BJ (cell line): ENCODE measurements at regions not wholly inside any gene's neighbourhood (a gene's known extent, or its start where the extent isn't known, plus 50 kb on each side); places are given as distances from the start of the nearest gene placed in this dataset.

Experiments used
- CTCF ChIA-PET: fragments of 350-600 bp; formaldehyde crosslinking; extraction: SDS; loops from one replicate; lab custom pipeline; 2021; ENCODE audit warnings: antibody characterized with exemption, inconsistent platforms; lab: Yijun Ruan, JAX
- POLR2A ChIA-PET: fragments of 300-600 bp; sonication (Branson Sonifier 250); formaldehyde crosslinking; extraction: SDS; loops from one replicate; lab custom pipeline; 2021; ENCODE audit warnings: antibody characterized with exemption; lab: Charles Lee
- DNase-seq: peaks from one replicate; pipeline ENCODE4 v3.0.0-alpha.2; 2011; ENCODE audit warnings: low read depth
- H3K27me3 ChIP-seq: 2 replicates; pipeline ENCODE4 v1.6.0; 2011; ENCODE audit warnings: low read length; ENCODE audit not compliant: control insufficient read depth, insufficient read depth
- H3K36me3 ChIP-seq: 2 replicates; pipeline ENCODE4 v1.5.1; 2011; ENCODE audit warnings: low read length; ENCODE audit not compliant: control insufficient read depth, insufficient read depth
- H3K4me3 ChIP-seq: 2 replicates; pipeline ENCODE4 v1.5.1; 2011; ENCODE audit warnings: low read depth, mild to moderate bottlenecking, control low read depth, low read length
- CTCF ChIP-seq: IDR thresholded peaks from 2 replicates; pipeline ENCODE4 v1.5.1; 2011; ENCODE audit warnings: low read depth, mild to moderate bottlenecking, control low read depth, inconsistent platforms, low read length, moderate library complexity; ENCODE audit not compliant: insufficient read depth

- TF ChIP-seq CTCF: no peak
- no peaks in the 10 kb centered on the region for H3K36me3 ChIP-seq
- H3K4me3 ChIP-seq: no peak overlapping the region
- DNase-seq: no peak
- ChIA-PET CTCF (interaction anchor here (1.3 kb wide), 1 partner anchor 18 kb away, joined by 3 read pairs; no protein-coding TSS in a partner anchor), POLR2A (no interaction called here)
- H3K27me3 ChIP-seq: no peaks in the 10 kb centered on the region
Observed at GRCh38 chr7:155925682-155926081, 113.4 kb upstream of the SHH start.

- DNase-seq: no peak
- no peaks in the 10 kb centered on the region for H3K27me3 ChIP-seq
- CTCF ChIA-PET: no interaction called here
- POLR2A ChIA-PET: no interaction called here
- TF ChIP-seq CTCF: no peak
- no peaks in the 10 kb centered on the region for H3K36me3 ChIP-seq
- H3K4me3 ChIP-seq: no peak overlapping the region
Observed at GRCh38 chr7:155922067-155922816, 110.0 kb upstream of the SHH start.

DNA sequence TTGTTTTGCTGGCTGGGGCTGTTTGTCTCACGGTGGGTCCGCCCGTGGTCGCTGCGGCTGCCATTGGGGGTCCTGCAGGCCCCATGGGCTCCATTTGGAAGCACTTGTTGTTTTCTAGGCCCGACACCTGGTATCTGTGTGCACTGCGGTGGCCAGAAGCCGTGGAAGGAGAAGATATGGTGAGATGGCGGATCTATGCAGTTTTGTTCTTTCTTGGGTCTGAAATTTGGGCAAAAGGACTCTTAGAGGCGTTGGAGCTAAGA, 109.5 kb upstream of the SHH start:
- Histone ChIP-seq H3K36me3 (no peaks in the 10 kb centered on the region), H3K27me3 (no peaks in the 10 kb centered on the region), H3K4me3 (no peak overlapping the region)
- CTCF ChIA-PET: no interaction called here
- no peak for DNase-seq
- no peak for TF ChIP-seq CTCF
- POLR2A ChIA-PET: no interaction called here

DNA sequence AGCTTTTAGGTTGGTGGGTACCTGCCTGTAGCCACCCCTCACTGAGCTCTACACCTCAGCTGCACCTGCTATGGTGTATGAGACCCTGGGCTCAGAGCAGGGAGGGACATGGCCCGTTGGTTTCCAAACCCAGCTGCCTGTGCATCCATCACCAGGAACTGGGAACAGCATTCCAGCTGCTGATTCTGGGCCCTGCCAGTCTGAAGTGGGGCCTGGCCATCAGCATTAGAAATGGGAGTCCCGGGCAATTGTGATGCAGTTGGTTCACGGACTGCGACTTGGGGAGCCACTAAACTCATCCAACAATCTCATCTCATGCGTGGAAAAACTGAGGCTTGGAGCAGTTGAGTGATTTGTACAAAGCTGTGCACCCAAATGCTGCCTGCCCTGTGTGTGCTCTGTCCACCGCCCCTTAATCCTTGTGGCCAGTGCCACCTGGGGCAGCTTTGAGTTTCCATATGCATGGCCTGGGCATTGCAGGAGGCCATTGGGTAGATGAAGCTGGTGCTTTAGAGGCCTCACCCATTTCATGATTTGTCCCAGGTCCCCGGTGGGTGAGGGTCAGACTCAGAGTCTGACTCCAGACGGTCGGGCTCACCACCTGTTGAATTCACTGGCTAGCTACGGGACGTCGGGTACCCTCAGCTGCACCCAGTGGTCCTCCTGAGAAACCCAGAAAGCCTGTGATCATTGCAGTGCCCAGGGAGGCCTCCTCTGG, 109.0 kb upstream of the SHH start:
- H3K4me3 ChIP-seq: no peak overlapping the region
- POLR2A ChIA-PET: no interaction called here
- no peak for TF ChIP-seq CTCF
- H3K36me3 ChIP-seq: no peaks in the 10 kb centered on the region
- H3K27me3 ChIP-seq: no peaks in the 10 kb centered on the region
- DNase-seq: no peak
- CTCF ChIA-PET: no interaction called here

- no peaks in the 10 kb centered on the region for H3K27me3 ChIP-seq
- ChIA-PET POLR2A (no interaction called here), CTCF (no interaction called here)
- H3K4me3 ChIP-seq: no peak overlapping the region
- DNase-seq: no peak
- TF ChIP-seq CTCF: no peak
- no peaks in the 10 kb centered on the region for H3K36me3 ChIP-seq
Observed at GRCh38 chr7:155920068-155920461, 107.8 kb upstream of the SHH start.
